HG03354 (cell line): ENCODE measurements at regions not wholly inside any gene's neighbourhood (a gene's known extent, or its start where the extent isn't known, plus 50 kb on each side); places are given as distances from the start of the nearest gene placed in this dataset.

Source experiments
- ATAC-seq: cut with Tn5 transposase; IDR thresholded peaks from one replicate; pipeline ENCODE4 v1.9.1; 2021; ENCODE audit warnings: mild to moderate bottlenecking; ENCODE audit not compliant: unreplicated experiment, poor library complexity, severe bottlenecking

GRCh38 chr5:6202149-6202967 is 176.0 kb downstream of the MED10 start:
- peak; percentile 58 for ATAC-seq

GRCh38 chr5:6201631-6202030 is 176.7 kb downstream of the MED10 start:
- no peak for ATAC-seq

GRCh38 chr5:6198531-6198930 is 179.8 kb downstream of the MED10 start:
- ATAC-seq = no peak

GRCh38 chr5:6197427-6197826 is 180.9 kb downstream of the MED10 start:
- no peak for ATAC-seq

GRCh38 chr5:6195711-6196358 is 182.5 kb downstream of the MED10 start:
- ATAC-seq = no peak

- ATAC-seq = no peak
Measured at GRCh38 chr5:6194906-6195612, 183.3 kb downstream of the MED10 start.

GRCh38 chr5:6194261-6194875 is 184.0 kb downstream of the MED10 start:
- no peak for ATAC-seq

GRCh38 chr5:6193310-6193709 is 185.0 kb downstream of the MED10 start:
- ATAC-seq = no peak

GRCh38 chr5:6190838-6191237 is 187.5 kb downstream of the MED10 start:
- no peak for ATAC-seq

GRCh38 chr5:6188976-6189375 is 189.4 kb downstream of the MED10 start:
- no peak for ATAC-seq

GRCh38 chr5:6188344-6188743 is 190.0 kb downstream of the MED10 start:
- ATAC-seq = peak; percentile 98

- ATAC-seq = no peak
Measured at GRCh38 chr5:6187501-6187900, 190.8 kb downstream of the MED10 start.

- ATAC-seq = no peak
Measured at GRCh38 chr5:6185574-6185973, 192.8 kb downstream of the MED10 start.

GRCh38 chr5:6184481-6184880 is 193.9 kb downstream of the MED10 start:
- no peak for ATAC-seq

- ATAC-seq = no peak
Measured at GRCh38 chr5:6183391-6184390, 194.7 kb downstream of the MED10 start.

- ATAC-seq = no peak
Measured at GRCh38 chr5:6182271-6182815, 196.0 kb downstream of the MED10 start.

- ATAC-seq = no peak
Measured at GRCh38 chr5:6181871-6182270, 196.5 kb downstream of the MED10 start.

- ATAC-seq = no peak
Measured at GRCh38 chr5:6181147-6181729, 197.1 kb downstream of the MED10 start.
